ENCODE measurements at regions not wholly inside any gene's neighbourhood (a gene's known extent, or its start where the extent isn't known, plus 50 kb on each side); places are given as distances from the start of the nearest gene placed in this dataset.

- H2BK5ac ChIP-seq (ENCODE audit: low read depth, low read length): no peak overlapping the region
- H3K27ac ChIP-seq (ENCODE audit: low read depth, low read length): no peak overlapping the region
- no peak overlapping the region for H3K56ac ChIP-seq (replicated peaks; ENCODE audit: insufficient read length, low read depth, low read length)
- H4K91ac ChIP-seq (replicated peaks; ENCODE audit: insufficient read length, low read length): no peak overlapping the region
- no peak overlapping the region for H2AK5ac ChIP-seq (ENCODE audit: low read depth, low read length)
- no peaks in the 10 kb centered on the region for H3K23me2 ChIP-seq (ENCODE audit: low read depth, low read length)
- H3K18ac ChIP-seq (ENCODE audit: extremely low read depth, low read length): no peak overlapping the region
- no peak overlapping the region for H3K4me2 ChIP-seq (ENCODE audit: insufficient read depth in 1 of 2, low read depth in 2 of 2, low read length in 2 of 2)
- H3K23ac ChIP-seq (ENCODE audit: insufficient read length): no peak overlapping the region
- DNase-seq (ENCODE audit: low read depth in 1 of 2, low spot score in 2 of 2) (no peak), FAIRE-seq (no peak)
- H3K4ac ChIP-seq (replicated peaks; ENCODE audit: insufficient read length, low read depth, low read length): no peak overlapping the region
- no peak overlapping the region for H3K4me3 ChIP-seq (ENCODE audit: extremely low read depth in 1 of 4, insufficient read depth in 2 of 4, low read depth in 3 of 4, low read length in 4 of 4)
- ChIA-PET POLR2A (ENCODE audit: partially characterized antibody) (no interaction called here), CTCF (ENCODE audit: partially characterized antibody) (interaction anchor here (0.8 to 1.2 kb wide), 6 partner anchors 8 to 414 kb away, joined by 3 to 5 read pairs (median 3); no protein-coding TSS in a partner anchor)
- TF ChIP-seq RBBP5 (IDR thresholded peaks at IDR 0.05; ENCODE audit: borderline replicate concordance, low read depth, low read length) (no peak), ATF3 (IDR thresholded peaks at IDR 0.05; ENCODE audit: insufficient read depth, low read depth, low read length) (no peak), SIX5 (IDR thresholded peaks at IDR 0.05; ENCODE audit: low read depth, low read length) (no peak), SP4 (IDR thresholded peaks at IDR 0.05; ENCODE audit: low read length) (no peak), YY1 (IDR thresholded peaks at IDR 0.05; ENCODE audit: low read depth, low read length) (no peak), RAD21 (IDR thresholded peaks at IDR 0.05 in 1 of 2, conservative IDR thresholded peaks at IDR 0.05 in 1 of 2; ENCODE audit: low read depth in 2 of 2, low read length in 2 of 2) (no peak), TBP (IDR thresholded peaks at IDR 0.05; ENCODE audit: low read depth, low read length) (no peak), CBX5 (IDR thresholded peaks at IDR 0.05; ENCODE audit: low read depth, low read length) (no peak), TAF7 (optimal IDR thresholded peaks at IDR 0.05; ENCODE audit: borderline replicate concordance, low read depth, low read length) (no peak)
- WGBS, 2 experiments (ENCODE audit: extremely low coverage in 1 of 2, insufficient coverage in 1 of 2, insufficient read length in 1 of 2, insufficient replicate concordance in 2 of 2, low coverage in 1 of 2, low lambda C conversion rate in 2 of 2, missing lambda C conversion rate in 1 of 2): 88% methylated on average over 1 of the region's 1 CpG; no CpG with 5 or more reads in 1 of the 2 experiments
- H3K4me1 ChIP-seq (replicated peaks in 1 of 4; ENCODE audit: control insufficient read depth in 3 of 4, insufficient read depth in 4 of 4, low read length in 3 of 4): no peaks in the 10 kb centered on the region; a peak in 1 of 7 replicates
- no peak overlapping the region for H2BK15ac ChIP-seq (ENCODE audit: low read length)
- no peak overlapping the region for H3K14ac ChIP-seq (ENCODE audit: insufficient read length)
- no peak overlapping the region for H4K5ac ChIP-seq (ENCODE audit: insufficient read length, low read depth, low read length)
- no peaks in the 10 kb centered on the region for H3K79me2 ChIP-seq (ENCODE audit: control insufficient read depth in 1 of 2, insufficient read depth in 2 of 2, low read length in 2 of 2)
- no peak overlapping the region for H2BK20ac ChIP-seq (ENCODE audit: low read length)
- H2BK12ac ChIP-seq (ENCODE audit: low read depth, low read length): no peak overlapping the region
- no peak overlapping the region for H3K9ac ChIP-seq (replicated peaks in 1 of 4; ENCODE audit: extremely low read depth in 1 of 4, low read depth in 3 of 4, low read length in 3 of 4)
- H3K27me3 ChIP-seq (replicated peaks in 1 of 4; ENCODE audit: control insufficient read depth in 3 of 4, extremely low read depth in 1 of 4, insufficient read depth in 3 of 4, low read length in 3 of 4): no peaks in the 10 kb centered on the region
- H2BK120ac ChIP-seq (replicated peaks; ENCODE audit: low read depth, low read length): no peak overlapping the region
- no peaks in the 10 kb centered on the region for H4K20me1 ChIP-seq (replicated peaks in 1 of 2; ENCODE audit: control insufficient read depth in 1 of 2, insufficient read depth in 2 of 2, low read length in 2 of 2)
- H3K36me3 ChIP-seq (ENCODE audit: control insufficient read depth in 2 of 4, insufficient read depth in 4 of 4, low read length in 3 of 4): peaks cover 0 to 5% (median 1%) of the 10 kb centered on the region in 4 experiments; a peak in 2 of 8 replicates
- H3K79me1 ChIP-seq (ENCODE audit: low read depth, low read length): no peaks in the 10 kb centered on the region
- H4K8ac ChIP-seq (ENCODE audit: extremely low read depth, insufficient read depth, low read length): no peak overlapping the region
- peaks cover 0 to 6% of the 10 kb centered on the region in 2 experiments; a peak in 1 of 4 replicates for H3K9me3 ChIP-seq (ENCODE audit: insufficient read depth in 2 of 2, low read depth in 1 of 2, low read length in 1 of 2)
- no peak overlapping the region for H2AFZ ChIP-seq (ENCODE audit: low read length)
Observed at GRCh38 chr11:95566211-95566610, 223.4 kb downstream of the FAM76B start.
